PC-3 (cell line): ENCODE measurements at regions not wholly inside any gene's neighbourhood (a gene's known extent, or its start where the extent isn't known, plus 50 kb on each side); places are given as distances from the start of the nearest gene placed in this dataset.

Experiments
- EZH2phosphoT487 ChIP-seq: fragments of 300-600 bp; sonication (generic); IDR thresholded peaks from 2 replicates; pipeline ENCODE4 v1.6.1; 2018; ENCODE audit warnings: mild to moderate bottlenecking, antibody characterized with exemption, low read length, borderline replicate concordance
- TF ChIP-seq, protein P1 (sequence below): fragments of 300-600 bp; sonication (generic); conservative IDR thresholded peaks from 2 replicates; pipeline ENCODE4 v1.5.1; 2017; ENCODE audit warnings: antibody characterized with exemption, low read depth, mild to moderate bottlenecking, low read length

DNA sequence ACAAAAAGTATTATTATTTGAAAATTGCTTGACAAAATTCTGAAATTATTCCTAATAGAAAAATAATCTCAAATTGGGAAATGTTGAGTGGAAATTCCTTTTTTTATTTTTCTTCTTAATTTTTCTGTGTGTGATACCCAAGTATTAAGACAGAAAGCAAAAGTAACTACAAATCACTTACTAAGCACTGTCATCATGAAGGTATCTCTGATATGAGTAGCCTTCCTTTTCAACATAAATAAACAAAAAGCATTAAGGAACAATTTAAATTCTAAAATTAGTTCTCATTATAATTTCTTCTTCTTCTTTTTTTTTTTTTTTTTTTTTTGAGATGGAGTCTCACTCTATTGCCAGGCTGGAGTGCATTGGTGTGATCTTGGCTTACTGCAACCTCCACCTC lies 174.2 kb upstream of the RBMS1 start:
- TF ChIP-seq, protein P1, sequence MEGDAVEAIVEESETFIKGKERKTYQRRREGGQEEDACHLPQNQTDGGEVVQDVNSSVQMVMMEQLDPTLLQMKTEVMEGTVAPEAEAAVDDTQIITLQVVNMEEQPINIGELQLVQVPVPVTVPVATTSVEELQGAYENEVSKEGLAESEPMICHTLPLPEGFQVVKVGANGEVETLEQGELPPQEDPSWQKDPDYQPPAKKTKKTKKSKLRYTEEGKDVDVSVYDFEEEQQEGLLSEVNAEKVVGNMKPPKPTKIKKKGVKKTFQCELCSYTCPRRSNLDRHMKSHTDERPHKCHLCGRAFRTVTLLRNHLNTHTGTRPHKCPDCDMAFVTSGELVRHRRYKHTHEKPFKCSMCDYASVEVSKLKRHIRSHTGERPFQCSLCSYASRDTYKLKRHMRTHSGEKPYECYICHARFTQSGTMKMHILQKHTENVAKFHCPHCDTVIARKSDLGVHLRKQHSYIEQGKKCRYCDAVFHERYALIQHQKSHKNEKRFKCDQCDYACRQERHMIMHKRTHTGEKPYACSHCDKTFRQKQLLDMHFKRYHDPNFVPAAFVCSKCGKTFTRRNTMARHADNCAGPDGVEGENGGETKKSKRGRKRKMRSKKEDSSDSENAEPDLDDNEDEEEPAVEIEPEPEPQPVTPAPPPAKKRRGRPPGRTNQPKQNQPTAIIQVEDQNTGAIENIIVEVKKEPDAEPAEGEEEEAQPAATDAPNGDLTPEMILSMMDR, result no peak
- TF ChIP-seq EZH2phosphoT487, result no peak
